NCI-H1694 (cell line): ENCODE measurements at regions not wholly inside any gene's neighbourhood (a gene's known extent, or its start where the extent isn't known, plus 50 kb on each side); places are given as distances from the start of the nearest gene placed in this dataset.
"Not testable (repeated sequence)": the region's sequence is repeated elsewhere in the genome, so short reads cannot be mapped to it uniquely, and the experiment has no call there.

Experiments
- DNase-seq: peaks from one replicate; lab custom pipeline; 2025; lab: John Stamatoyannopoulos, UW

DNA sequence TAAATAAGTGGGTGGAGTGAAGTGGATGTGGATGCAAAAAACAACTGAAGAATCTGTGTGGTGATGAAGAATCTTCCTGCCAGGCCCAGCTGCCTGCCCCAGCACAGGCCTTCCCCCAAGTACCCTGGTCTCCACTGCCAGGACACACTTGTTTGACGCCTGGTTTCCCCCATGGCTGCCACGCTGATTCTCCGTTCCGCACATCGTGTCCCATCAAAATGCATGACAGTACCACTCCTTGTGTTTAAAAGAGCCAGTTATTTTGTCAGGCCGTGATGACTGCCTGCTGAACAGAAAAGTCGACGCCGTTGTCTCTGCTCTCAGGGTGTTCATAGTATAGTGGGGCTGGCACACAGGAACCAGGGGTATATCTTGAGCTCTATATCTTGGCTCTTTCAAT lies 50.3 kb upstream of the KYNU start:
- DNase-seq: no peak

DNA sequence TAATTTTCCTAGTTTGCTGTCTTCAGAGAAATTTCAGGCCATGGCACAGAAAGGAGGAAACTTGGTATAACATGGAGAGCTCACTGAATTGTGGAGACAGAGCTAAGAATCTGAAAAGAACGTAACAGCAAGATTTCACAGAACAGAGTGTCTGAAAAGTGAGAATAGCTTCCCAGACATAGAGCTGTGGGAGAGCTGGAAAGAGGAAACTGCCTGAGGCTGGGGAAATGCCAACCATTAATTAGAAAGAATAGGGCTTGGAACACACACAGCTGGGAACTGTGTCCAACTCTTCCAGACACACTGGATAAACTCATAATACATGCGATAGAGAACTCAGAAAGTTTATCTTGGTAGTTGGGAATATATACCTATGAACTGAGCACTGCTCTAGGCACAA lies 51.6 kb upstream of the KYNU start:
- DNase-seq: no peak

DNA sequence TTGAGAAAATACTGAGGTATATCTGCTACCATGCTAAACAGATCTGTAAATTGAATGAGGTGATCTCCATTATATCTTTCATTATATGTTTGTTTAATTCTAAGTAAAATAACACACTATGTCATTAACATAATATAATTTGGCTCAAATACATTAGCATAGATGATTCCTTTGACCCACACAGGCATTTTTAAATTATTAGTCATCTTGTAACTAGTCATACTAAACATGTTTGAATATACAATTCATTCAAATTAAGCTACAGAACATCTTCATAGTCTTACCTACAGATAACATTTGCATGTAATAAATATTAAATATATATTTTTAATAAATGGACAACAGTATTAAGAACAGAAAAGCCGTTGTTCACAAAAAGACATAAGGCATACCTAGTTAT lies 52.7 kb upstream of the KYNU start:
- DNase-seq: no peak

DNA sequence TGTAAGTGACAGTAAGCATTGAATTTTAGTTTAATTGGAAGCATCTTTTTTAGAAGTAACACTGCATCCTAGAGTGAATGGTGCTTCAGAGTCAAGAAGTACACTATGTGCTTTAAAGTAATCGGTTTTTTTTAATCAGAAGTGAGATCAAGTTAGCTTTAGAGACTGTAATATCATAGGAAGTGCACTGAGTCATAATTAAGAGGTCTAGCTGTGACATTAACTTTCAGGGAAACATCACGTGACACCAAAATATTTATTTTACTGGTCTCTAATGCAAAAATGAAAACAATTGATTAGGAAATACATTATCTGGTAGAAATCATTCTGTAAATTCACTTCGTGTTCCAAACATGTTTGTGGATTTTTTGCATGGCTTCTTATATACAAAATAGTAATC lies 55.3 kb upstream of the KYNU start:
- no peak for DNase-seq

DNA sequence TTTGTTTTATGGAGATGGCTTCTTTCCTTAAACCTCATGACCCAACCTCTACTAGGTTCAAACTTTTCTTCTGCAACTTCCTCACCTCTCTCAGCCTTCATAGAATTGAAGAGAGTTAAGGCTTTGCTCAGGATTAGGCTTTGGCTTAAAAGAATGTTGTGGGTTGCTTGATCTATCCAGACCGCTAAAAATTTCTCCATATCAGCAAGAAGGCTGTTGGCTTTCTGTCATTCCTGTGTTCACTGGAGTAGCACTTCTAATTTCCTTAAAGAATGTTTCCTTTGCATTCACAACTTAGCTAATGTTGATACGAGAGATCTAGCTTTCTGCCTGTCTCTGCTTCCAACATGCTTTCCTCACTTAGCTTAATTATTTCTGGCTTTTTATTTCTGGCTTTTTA lies 58.1 kb upstream of the KYNU start:
- DNase-seq: no peak

DNA sequence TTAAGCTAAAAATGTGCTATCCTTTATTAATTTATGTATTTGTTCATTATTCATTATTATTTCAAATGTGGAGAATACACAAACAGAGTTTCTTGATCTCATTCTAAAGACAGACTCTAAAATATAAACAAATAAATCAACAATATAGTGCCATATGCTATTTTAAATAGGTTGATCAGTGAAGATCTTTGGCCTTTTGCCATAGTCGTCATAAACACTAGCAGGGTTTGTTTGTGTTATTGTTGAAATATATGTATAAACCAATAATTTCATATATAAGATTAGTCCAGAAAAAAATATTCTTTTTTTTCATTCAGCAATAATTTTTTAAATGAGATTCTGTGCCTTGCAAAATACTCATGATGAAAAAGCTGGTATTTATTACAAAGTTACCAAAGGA lies 62.1 kb upstream of the KYNU start:
- no peak for DNase-seq

DNA sequence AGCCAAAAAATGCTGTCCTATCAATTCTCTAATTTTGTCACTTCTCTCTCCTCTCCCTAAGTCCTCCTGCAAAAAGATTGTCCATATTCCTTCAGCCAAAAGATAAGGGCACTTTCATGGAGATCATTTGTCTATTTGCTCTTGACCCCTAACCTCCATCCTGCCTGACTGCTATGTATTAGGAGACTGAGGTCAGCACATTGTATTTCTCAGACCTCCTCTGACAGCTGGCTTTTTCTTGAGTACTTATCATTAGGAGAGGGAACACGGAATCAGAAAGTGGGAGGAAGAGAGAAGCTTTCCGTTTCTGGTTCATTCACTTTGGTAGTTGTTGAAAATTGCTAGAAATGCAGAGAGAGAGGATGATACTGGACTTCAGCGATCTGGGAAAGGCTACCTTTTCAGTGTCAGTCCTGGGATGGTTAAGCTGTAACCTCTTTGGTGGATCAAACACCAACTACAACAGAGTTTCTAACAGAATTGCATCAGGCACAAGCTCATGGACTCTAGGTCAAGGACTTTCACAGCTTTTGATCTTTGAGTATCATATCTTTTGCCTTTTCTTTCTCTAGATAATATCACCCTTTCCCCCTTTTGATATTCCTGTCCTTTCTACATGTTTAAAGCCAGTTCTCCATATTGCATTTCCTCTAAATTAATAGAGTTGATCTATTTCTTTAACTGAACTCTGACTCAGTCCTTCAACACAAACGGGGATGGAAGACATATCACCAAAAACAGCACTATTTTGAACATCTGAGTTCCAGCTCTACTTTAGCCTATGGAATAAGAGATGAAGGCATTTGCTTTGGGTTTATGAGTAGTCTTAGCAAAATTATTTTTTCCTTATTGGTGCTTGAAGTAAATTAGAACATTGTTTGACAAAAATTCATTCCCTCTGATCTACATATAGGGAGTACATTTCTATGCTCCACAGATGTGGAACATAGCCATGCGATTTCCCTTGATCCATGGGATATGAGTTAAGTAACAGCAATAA lies 63.3 kb upstream of the KYNU start:
- no peak for DNase-seq

DNA sequence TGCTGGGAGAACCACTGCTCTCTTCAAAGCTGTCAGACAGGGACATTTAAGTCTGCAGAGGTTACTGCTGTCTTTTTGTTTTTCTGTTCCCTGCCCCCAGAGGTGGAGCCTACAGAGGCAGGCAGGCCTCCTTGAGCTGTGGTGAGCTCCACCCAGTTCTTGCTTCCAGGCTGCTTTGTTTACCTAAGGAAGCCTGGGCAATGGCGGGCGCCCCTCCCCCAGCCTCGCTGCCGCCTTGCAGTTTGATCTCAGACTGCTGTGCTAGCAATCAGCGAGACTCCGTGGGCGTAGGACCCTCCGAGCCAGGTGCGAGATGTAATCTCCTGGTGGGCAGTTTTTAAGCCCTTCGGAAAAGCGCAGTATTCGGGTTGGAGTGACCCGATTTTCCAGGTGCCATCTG lies 65.8 kb upstream of the KYNU start:
- DNase-seq: not testable (repeated sequence)

DNA sequence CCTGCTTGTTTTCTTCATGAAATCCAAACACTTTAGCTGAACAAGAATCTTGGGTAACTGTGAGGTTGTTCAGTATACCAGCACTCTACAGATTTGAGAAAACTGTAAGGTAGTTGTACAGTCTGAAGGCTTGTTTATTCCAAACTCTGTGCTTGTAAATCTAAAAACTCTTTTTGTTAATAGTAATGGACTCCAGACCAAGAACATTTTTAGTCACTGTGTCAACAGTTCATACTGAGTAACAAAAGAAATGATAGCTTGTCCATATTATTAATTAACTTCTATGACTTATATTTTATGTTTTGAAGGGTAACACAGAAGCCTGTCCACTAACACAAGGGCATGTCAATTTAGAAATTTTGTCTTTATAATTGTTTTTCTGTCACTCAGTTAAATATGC lies 72.2 kb upstream of the KYNU start:
- DNase-seq: no peak

DNA sequence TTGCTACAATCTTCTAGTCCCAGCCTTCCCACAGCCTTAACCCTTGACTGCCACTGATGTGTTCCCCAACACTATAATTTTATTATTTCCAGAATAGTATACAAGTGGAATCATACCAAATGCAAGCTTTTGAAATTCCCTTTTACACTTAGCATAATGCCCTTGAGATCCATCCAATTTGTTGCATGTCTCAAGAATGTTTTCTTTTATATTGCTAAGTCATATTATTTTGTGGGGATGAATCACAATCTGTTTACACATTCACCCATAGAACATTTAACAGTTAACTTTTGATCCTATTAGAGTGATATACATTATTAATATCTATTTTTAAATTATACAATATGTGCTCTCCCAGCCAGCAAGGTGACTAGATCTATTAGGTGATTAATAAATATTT lies 74.3 kb upstream of the KYNU start:
- DNase-seq: no peak

DNA sequence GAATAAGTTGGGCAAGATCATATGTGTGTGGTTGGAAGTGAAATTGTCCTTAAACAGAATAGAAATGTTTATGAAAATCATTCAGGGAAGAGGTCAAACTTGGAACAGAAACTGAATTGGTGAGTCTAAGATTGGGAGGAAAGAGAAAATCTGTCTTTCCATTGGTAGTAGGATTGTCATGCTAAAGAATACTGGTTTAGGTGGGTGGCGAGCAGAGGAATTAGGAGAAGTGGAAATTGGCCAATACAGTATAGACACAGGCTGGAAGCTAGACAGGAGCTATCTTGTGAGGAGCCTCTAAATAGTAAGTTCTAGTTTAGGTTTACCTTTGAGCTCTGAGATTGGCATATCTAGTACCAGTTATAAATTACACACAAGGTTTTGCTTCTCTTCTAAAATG lies 80.9 kb upstream of the KYNU start:
- DNase-seq: no peak

DNA sequence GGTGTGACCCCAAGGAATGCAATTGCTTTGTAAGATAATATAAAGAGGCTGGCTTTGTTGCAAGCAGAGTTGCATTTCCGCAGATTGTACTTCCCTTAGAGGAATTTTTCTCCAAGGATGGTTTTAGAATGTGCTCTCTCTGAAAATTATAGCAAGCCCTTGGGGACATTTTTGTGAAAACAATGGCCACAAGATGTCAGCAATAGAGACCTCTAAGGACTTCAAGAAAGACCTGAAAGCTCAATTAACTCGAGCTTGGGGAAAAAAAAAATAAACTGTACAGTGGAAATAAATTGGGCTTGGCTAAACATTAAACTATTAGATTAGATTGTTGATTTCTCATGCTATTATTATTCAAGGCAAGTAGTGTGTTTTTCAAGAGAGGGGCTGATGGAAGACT lies 81.3 kb upstream of the KYNU start:
- no peak for DNase-seq

DNA sequence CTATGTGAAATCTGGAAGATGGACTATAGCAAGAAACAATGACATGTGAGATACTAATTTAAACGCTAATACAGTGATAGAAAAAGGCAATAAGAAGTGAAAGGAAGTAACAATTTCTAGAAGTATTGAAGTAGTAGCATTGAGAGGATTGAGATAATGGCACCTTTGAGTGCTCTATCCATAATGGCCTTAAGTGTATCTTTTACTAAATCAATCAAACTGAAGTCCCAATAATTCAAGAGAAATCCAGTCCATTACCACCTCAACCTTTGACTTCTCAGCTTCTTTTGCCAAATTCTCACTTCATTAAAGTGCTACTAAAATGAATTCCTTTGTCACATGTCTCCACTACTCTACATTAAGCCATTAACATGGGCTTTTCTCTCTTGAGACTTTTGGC lies 82.6 kb upstream of the KYNU start:
- no peak for DNase-seq

DNA sequence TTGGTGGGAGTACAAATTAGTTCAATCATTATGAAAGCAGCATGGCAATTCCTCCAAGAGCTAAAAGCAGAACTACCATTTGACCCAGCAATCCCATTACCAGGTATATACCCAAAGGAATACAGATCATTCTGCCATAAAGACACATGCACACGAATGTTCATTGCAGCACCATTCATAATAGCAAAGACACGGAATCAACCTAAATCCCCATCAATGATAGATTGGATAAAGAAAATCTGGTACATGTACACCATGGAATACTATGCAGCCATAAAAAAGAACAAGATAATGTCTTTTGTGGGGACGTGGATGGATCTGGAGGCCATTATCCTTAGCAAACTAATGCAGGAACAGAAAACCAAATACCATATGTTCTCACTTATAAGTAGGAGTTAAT lies 85.1 kb upstream of the KYNU start:
- DNase-seq: not testable (repeated sequence)

DNA sequence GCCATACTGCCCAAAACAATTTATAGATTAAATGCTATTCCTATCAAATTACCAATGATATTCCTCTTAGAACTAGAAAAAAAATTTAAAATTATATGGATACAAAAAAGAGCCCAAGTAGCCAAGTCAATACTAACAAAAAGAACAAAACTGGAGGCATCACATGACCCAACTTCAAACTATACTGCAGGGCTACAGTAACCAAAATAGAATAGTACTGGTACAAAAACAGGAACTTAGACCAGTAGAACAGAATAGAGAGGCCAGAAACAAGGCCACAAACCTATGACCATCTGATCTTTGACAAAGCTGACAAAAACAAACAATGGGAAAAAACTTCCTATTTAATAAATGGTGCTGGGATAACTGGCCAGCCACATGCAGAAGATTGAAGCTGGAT lies 86.1 kb upstream of the KYNU start:
- DNase-seq: no peak

DNA sequence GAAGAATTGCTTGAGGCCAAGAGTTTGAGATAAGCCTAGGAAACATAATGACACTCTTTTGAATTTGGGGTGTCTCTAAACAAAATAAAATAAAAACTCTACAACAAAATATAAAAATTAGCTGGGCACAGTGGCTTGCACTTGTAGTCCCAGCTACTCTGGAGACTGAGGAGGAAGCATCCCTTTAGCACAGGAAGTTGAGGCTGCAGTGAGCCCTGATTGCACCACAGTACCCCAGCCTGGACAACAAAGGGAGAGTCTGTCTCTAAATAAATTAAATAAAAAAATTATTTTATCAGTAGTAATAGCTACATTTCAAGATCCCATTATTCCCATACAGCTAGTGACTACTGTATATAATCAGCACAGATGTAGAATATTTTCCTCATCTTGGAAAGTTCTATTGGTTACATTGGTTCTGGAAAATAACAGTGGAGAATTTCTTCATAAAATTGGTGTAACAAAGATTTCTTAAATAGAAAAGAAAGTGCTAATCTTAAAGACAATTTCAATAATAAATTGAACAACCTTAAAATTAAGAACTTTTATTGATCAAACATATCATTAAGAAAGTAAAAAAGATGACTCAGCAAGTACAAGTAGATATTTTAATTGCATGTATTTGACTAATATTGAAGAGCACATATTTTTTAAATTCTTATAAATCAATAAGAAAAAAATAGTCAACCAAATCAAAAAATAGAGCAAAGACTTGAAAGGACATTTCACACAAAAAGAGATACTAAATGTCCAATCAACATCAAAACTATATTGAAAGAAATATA lies 90.4 kb upstream of the KYNU start:
- no peak for DNase-seq

DNA sequence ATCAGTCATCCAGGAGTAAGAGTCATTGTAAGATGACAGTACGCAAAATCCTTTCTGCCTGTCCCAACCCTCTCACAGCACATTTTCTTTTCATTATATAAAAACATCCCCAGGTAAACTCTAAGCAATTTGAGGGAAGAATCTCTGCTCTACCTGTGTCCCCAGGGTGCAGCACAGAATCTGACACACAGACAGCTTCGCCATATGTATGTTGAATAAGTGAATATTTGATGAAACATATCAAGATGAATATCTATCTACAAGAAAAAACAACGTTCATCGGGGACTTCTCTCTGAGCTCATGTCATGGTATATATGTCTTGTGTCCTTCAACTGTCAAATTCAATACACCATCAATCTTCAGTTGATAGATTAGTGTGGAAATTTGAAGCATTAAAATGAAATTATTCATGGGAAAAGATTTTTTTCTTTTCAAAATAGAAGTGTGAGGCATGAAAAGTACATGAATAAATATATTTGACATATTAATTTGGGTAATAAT lies 94.5 kb upstream of the KYNU start:
- no peak for DNase-seq

DNA sequence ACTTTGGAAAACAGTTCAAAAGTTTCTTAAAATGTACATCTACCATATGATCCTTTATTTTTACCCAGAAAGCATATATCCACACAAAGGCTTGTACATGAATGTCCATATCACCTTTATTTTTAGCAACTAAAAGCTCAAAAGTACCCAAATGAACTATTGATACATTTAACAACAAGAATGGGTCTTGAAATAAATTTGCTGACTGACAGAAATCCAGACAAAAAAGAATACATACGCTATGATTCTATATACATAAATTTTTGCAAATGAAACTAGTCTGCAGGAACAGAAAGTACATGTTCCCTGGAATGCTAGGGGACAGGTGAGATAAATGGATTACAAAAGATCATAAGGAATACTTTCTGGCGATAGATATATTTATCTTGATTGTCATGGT lies 96.3 kb upstream of the KYNU start:
- no peak for DNase-seq

DNA sequence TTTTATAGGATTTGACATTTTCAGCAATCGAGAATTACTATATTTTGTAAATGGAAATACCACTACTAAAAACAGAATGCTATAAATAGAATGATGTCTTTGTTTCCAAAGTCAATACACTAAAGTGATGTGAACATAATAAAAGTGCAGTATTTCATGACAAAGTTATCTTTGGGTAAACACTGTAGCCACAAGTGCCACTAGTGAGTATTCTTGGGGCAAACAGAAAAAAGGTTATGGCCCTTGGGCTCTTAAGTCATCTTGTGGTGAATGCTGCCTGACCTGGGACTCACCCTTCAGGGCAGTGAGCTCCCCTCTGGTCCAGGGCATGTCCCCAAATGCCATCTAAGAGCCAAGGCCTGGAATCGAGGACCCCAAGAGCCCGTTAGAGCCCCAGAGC lies 99.2 kb upstream of the KYNU start:
- no peak for DNase-seq

DNA sequence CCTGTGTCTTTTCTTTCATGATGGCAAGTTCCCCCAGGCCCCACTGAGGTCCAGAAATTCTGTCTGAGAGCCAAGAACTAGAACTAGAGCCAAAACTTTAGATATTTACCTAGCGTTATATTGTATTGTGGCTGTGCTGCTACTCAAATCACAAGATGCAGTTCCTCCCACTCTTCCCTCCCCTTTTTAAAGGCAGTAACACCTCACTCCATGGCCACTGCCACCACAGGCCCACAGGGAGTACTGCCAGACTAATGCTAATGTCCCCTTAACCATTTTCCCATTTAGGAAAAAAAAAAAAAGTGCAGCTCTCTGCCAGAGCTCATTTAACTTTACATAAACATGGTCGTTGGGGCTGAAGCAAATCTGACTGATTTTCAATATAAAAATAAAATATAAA lies 99.7 kb upstream of the KYNU start:
- DNase-seq: no peak

DNA sequence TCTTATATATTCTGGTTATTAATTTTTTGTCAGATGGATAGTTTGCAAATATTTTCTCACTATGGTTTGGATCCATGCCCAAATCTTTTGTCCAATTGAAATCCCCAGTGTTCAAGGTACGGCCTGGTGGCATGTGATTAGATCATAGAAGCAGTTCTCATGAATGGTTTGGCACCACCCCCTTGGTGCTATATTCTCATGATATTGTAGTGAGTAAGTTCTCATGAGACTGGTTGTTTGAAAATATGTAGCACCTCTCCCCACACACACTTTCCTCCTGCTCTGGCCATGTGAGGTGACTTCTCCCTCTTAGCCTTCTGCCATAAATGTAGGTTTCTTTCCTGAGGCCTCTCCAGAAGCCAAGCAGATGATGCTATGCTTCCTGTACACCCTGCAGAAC lies 107.7 kb upstream of the KYNU start:
- no peak for DNase-seq

DNA sequence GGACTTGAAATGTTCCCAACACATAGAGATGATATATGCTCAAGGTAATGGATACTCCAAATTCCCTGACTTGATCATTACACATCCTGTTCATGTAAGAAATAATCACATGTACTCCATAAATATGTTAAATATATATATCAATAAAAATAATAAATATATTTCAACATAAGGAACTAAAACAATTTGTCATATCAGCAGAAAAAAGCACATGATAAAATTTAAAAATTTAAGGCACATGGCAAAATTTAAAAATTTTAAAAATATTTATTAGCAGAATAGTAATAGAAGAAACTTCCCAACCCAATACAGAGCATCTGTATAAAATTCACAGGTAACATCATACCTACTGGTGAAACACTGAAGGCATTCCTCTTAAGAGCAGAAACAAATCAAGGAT lies 109.6 kb upstream of the KYNU start:
- DNase-seq: no peak

DNA sequence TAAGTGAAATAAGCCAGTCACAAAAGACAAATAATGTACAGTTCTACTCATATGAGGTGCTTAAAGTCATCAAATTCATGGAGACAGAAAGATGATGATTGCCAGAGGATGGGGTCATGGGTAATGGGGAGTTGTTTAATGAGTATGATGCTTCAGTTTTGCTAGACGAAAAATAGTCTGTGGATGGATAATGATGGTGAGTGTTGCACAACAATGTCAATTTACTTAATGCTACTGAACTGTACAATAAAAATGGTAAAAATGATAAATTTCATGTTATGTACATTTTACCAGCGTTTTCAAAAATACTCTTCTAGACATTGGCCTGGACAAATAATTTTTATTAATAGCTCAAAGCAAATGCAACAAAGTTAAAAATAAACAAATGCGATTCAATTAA lies 118.5 kb upstream of the KYNU start:
- no peak for DNase-seq
